Left hindlimb (tissue), 1 donor: ENCODE measurements at regions not wholly inside any gene's neighbourhood (a gene's known extent, or its start where the extent isn't known, plus 50 kb on each side); places are given as distances from the start of the nearest gene placed in this dataset.
"Not testable (repeated sequence)": the region's sequence is repeated elsewhere in the genome, so short reads cannot be mapped to it uniquely, and the experiment has no call there.

Experiments
- DNase-seq: peaks from one replicate; pipeline ENCODE4 v3.0.0-alpha.2; 2018

DNA sequence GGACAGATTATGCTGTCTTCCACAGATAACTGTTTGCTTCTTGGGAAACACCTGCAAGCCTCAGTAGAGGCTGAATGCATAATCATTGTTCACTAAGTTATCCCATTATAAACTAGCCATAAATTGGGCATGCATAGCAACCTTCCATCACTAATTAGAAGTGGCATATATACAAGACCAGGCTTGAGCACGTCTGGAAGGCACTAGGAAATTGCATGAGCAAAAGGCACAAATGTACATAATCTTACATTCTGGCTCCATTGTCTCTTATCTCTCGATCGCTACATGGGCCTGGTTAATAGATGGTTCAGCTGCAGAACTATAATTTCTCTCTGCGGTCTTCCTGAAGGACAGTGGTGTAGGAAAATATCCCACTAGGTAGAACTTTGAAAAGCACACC lies 679.2 kb downstream of the RPL10L start:
- no peak for DNase-seq

DNA sequence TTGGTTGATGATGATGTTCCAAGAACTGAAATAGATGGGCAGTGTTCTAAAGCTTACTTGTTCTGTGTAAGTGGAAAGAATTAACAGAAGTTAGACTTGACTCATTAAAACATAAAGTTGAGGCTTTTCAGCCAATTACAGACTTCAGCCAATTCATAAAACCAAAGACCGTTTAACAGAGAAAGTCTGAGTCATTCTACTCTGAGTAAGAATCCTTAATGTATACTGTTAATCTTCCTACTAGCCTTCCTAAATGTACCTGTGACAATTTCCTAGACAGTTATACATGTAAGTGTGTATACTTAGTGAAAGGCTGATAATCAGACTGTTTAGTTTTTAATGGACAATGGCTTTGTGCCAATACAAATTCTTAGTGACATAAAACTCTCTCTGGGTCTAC lies 681.0 kb downstream of the RPL10L start:
- no peak for DNase-seq

DNA sequence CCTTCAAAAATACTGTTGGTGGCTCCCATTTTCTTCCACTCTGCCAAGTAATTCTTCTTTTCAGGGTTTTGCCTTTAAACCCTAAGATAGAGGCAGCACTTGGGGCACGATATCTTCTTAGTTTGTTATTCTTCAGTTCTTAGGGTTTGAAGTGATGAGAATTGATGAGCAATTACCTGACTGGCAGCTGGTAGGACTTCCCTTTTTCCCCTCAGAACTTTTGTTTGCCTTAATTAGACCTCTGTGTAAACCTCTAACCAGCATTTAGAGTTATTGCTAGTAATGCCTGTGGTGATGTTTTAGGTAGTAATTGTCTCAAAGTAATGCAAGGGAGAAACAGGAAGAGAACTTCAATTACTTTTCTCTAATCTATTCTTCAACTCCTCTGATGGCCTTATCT lies 683.5 kb downstream of the RPL10L start:
- DNase-seq: no peak

DNA sequence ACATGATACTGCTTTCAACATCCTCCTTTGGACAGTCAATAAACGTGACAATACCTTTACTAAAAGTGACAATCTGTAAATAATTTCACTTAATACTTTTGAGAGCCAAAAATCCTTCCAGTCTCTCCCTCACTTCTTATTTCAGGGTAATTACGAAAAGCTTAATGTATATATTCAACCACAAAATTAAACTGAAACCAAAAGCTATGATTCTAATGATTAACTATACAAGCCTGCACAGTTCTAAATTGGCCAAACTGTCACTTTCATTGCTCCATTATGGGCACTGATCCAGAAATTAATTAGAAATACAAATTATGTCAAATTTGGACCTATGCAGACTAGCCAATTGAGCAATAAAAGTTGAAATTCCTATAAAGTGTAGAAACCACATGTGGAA lies 696.5 kb upstream of the MIS18BP1 start:
- no peak for DNase-seq

DNA sequence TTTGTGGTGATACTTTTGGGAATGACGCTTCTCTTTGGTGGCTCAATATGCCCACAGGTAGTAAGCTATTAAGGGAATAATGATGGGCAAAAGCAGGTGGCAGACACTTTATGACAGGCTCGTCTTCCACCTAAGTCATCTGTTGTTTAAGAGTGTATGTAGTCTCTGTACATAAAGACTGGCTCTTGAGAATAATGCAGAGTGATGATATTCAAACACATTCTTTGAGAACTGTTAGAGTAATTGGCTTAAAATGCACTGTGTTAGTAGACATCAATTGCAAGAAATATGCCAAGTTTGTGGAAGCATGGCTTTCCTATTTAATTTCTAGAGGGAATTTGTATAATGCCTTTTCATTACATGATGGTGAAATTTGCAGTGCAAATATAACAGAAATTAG lies 694.8 kb upstream of the MIS18BP1 start:
- DNase-seq: no peak

DNA sequence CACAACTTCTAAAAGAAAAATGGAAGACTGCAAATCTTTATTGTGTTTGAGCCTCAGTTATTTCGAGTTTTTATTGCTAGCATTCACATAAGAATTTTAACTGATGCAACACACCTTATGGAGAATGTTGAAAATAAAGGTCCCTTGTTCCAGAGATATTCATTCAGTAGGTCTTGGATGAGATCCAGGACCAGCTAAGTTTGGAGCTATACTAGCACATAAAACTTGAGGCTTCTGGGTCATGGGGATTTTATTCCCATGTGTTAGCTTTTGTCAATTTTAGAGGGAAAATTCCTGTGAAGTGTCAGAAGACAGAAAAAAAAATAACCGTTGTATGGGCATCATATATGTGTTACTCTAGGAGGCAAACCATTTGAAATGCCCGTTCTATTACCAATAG lies 693.2 kb upstream of the MIS18BP1 start:
- no peak for DNase-seq

DNA sequence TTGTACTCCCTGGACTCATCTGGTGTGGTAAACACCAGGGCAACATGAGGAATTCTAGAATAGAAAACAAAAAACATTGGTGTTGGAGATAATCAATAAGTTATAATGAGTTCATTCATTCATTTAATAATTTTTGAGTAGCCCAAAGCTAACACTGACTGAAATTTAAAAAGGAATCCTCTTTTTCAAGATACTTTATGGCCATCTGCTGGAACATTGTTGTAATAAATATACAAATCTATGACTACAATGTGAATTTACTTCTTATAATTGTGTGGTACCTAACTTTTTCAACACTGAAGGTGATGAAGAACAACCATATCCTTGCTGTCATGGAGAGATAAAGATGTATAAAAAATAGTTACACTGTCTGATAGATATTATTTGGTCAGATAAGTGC lies 687.3 kb upstream of the MIS18BP1 start:
- DNase-seq: no peak

DNA sequence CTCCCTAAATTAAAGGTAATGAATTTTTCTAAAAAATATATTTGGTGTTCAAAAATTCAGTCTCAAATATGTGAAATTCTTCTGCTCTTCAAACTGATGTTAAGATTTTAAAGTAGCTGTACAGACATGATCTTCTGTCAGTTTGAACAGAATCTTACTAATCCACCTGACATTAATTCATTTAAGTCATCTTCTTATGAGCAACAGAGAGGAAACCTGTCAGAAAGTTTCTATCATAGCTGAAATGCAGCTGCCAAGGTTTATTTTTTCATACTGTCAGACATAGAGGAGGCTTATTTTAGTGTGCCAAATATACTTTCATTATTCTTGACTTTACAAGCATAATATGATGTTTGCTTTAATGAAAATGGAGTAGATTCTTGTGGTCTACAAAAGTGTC lies 686.6 kb upstream of the MIS18BP1 start:
- DNase-seq: no peak

DNA sequence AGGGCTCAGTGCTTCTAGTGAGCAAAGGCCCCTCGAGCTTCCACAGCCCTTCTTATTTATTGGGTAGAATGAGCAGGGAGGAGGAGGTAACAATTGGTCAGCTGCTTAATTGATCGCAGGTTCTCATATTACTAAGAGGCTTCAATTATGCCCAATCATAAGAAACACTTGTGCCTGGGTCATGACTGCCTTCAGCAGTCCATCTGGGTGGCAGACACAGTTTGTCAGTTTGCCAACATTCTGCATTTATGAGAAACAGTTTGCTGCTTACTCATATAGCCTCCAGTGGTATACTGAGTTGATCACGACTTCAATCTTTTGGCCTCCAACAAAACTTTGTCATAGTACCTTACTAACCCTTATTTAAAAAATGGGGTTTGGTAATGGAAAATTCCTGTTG lies 667.0 kb upstream of the MIS18BP1 start:
- not testable (repeated sequence) for DNase-seq

DNA sequence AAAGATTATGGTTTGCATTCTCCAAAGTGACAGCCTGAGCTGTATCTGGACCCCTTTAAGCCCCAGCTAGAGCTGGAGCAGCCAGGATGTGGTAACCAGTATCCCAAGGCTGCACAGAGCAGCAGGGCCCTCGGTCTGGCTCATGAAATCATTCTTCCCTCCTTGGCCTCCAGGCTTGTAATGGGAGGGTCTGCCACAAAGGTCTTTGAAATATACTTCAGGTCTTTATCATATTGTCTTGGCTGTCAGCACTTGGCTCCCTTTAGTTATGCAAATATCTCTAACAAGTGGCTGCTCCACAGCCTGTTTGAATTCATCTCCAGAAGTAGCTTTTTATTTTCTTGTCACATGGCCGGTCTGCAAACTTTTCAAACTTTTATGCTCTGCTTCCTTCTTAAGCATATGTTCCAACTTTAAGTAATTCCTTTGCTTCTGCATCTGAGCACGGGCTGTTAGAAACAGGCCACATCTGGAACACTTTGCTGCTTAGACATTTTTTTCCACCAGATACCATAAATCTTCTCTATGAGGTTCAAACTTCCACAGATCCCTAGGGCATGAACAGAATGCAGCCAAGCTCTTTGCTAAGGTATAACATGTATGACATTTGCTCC lies 663.4 kb upstream of the MIS18BP1 start:
- no peak for DNase-seq

DNA sequence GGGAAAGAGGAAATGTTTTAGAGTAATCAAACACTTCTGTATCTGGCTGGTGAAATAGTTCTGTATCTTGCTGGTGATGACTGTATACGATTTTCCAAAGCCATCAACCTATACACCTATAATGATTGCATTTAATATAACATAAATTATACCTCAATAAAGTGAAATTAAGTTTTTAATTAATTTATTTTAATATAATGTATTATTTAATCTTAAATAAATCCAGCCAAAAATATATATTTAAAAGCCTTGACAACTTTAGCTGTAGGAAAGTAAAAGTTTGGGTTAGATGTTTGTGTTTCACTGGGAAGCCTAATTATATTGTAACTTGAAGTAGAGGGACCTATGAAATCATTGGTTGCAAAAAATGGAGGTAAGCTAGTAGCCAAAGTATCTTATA lies 654.8 kb upstream of the MIS18BP1 start:
- DNase-seq: no peak

DNA sequence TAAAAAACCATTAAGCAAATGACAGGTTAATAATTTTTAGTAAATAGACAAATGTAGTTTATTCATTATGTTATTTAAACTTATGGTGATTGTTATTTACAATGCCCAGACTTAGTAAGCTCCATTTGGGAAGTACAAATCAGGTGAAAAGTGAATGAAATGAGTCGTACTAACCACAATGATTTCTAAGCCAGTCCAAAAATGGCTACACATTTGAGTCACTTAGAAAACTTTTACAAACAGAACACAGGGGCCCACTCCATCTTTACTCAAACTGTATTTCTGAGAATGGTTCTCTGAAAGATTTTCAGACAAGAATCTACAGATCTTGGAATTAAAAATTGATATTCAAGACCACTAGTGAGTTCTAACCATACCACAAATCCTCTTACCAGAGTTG lies 653.3 kb upstream of the MIS18BP1 start:
- DNase-seq: no peak

DNA sequence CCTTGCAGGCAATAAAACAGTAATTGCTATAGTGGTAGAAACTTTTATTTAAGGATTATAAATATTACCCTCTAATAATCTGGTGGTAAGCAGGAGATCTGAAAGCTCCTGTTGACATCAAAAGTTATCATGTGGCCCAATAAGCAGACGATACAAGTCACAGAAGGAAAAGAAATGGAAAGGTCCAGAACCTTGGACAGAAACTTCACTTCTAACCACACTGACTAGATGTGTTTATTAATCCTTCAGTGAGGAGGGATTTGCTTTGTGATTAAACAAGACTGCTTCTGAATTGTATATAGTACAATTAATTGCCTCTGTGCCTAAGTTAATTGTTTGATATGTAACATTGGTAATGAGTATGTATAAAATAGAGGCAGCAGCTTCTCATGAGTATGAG lies 652.7 kb upstream of the MIS18BP1 start:
- no peak for DNase-seq

DNA sequence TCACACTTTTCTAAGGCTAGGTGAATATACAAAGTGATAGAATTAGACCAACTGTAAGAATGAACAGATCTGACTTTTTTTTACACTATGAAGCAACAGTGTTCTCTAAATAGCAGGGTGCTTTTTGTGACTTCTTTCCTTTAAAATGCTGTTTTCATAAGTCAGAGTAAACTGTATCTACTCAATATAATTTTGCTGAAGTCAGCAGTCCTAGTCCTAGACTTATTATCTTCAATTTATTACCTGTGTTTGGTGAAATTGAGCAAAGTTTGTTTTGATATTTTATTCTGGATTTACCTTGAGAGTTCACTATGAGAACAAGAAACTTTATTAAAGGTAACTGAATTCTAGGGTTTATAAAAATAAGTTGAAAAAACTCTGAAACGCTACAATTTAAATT lies 651.3 kb upstream of the MIS18BP1 start:
- DNase-seq: no peak

DNA sequence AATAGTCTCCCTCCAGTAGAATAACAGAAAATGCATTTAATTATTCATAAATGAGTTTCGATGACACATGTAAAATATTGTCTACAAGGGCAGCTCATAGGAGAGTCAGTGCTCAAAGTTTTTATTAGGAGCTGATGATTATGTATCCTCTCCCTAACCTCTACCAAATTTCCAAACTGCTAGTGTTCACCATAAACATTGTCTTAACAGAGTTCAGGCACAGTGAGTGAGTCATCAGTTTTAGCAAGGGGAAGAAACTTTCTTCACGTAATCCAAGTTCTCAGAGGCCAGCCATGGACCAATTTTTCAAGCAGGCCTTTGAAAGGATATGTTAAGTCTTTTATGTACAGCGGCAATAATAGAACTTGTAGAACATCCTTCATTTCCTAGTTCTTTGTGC lies 649.2 kb upstream of the MIS18BP1 start:
- DNase-seq: no peak

DNA sequence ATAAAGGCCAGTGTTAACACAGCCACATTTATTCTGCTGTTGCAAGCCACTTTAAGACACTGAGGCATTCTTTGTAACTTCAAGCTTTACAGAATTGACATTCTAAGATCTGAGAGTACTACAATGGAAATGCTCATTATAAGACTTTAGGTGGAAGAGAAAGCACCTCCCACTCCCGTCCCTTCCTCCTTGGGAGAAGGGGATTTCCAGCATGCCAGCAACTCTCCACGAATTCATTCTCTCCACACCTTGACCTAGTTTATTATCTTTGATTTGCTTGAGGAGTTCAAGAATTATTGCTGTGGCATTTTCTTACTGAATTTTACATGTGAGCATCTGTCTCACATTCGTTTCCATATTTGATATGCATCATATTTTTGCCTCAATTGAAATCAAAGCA lies 644.4 kb upstream of the MIS18BP1 start:
- no peak for DNase-seq

DNA sequence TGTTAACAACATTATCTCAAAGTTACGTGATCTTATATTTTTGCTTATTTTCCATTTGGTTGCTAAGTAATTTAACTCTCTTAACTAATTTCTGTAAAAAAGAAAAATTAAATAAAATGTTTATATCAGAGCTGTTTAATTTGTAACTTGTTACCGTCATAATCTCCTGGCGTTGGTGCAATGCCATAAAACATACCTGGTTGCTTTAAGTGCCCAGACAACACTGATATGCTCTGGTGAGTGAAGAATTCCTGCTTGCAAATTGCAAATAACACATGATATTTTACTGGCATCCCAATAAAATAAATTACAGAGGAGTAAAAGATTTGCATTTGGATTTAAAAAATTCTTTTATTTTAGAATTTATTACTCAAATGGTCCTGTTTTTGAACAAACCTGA lies 640.1 kb upstream of the MIS18BP1 start:
- DNase-seq: no peak

DNA sequence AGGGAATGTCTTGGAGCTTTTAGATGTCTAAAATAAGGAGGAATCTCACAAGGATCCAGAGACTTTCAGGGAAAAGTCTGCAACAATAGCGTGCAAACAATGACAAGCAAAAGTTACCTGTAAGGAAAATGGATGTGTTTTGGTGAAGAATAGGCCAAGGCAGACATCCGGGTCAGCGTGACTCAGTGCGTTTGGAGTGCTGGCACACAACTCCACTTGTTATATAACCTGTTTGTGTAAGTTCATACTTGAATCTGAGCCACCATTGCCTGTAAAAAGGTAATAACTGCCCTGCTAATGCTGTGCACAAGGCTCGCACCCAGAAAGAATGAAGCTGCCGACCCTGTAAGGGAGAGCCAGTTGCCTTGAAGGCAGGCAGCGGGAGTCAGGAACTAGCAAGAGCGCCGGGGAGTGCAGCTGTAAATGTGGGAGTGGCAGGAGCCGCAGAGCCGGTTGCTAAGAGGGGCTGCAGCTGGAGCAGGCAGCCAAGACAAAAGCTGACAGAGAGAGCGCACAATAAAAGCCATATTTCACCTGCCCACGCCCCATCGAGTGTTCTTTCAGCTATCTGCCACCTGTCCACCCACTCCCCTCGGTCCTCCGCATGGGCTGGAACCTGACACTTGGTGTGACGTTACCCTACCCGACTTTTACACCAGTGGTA lies 638.5 kb upstream of the MIS18BP1 start:
- no peak for DNase-seq

DNA sequence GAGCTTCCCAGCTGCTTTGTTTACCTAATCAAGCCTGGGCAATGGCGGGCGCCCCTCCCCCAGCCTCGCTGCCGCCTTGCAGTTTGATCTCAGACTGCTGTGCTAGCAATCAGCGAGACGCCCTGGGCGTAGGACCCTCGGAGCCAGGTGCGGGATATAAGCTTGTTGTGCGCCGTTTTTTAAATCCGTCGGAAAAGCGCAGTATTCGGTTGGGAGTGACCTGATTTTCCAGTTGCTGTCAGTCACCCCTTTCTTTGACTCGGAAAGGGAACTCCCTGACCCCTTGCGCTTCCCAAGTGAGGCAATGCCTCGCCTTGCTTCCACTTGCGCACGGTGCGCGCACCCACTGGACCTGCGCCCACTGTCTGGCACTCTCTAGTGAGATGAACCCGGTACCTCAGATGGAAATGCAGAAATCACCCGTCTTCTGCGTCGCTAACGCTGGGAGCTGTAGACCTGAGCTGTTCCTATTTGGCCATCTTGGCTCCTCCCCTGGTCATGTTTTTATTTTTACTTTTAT lies 635.8 kb upstream of the MIS18BP1 start:
- not testable (repeated sequence) for DNase-seq

DNA sequence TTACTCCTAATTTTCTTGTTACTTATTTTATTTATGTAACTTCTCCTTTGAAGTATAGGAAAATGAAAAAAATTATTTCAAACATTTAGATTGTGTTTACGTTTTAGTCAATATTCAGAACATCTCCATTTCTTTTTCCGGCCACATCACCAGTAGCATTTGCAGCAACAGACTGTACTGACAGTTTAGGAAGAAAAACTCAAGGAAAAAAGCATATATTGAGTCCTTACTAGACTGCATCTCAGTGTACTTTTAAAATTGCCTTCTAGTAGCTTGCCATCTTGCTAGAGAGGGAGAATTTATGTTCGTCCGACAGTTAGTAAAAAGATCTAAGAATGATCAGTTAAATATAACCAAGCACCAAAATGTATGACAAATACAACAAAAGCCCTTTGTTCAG lies 625.0 kb upstream of the MIS18BP1 start:
- no peak for DNase-seq

DNA sequence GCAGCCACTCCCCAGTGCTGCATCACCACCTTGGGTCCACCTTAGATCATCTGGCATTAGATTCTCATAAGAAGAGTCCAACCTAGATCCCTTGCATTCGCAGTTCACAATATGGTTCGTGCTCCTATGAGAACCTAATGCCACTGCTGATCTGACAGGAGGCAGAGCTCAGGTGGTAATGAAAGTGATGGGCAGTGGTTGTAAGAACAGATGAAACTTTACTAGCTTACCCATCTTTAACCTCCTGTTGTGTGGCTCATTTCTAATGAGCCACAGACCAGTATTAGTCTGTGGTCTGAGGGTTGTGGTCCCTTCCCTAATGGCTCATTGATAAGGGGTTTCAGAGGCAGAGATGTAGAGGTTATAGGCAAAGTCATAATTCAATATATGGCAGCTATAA lies 615.9 kb upstream of the MIS18BP1 start:
- DNase-seq: no peak

DNA sequence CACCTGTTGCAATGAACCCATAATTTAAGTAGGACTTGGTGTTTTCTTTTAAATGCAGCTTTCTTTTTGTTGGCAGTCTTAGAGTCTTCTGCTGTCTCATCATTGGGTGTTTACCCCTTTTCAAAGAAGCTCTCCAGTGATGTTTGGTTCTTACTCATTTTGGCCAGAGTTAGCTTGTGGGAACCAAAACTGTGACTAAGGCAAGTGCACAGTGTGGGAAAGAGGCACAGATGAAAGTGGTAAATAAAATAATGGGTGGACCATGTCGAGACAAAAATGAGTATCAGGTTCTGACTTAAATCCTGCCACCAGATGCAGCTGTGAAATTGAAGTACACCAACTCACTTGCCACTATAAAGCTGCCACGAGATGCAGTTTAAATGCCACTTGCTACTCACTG lies 615.4 kb upstream of the MIS18BP1 start:
- no peak for DNase-seq

DNA sequence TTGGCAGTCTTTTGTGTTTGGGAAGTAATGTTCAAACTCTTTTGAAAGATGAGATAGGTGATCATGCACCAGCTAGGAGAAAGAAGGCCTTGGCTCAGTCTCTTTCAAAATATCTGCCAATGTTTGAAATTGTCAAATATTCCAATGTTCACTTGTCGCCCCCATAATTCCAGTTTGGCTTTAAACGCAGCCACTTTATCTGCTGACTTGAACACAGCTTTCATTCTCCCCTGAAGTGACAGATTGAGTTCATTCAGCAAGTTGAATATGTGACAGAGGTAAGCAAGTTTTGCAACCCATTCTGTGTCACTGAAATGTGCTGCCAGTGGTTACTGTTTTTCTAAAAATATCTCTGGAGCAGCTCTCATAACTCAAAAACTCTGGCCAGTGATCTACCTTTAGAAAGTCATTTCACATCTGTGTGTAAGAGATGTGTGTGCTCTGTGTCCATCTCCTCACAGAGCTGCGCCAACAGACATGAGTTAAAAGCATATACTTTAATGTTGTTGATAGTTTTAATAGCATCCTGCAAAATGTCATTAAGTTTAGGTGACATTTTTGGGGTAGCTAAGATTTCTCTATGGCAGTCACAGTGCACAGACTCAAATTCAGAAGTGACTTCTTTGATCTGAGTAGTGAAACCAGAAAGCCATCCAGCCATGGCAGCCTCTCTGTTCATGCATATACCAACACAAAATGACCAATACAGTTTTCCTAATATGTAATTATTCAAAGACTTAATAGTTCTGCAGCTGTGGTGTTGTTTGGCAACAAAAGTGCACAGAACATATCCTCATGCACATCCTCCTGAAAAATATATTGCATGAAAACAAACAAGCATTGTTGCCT lies 614.3 kb upstream of the MIS18BP1 start:
- DNase-seq: no peak

DNA sequence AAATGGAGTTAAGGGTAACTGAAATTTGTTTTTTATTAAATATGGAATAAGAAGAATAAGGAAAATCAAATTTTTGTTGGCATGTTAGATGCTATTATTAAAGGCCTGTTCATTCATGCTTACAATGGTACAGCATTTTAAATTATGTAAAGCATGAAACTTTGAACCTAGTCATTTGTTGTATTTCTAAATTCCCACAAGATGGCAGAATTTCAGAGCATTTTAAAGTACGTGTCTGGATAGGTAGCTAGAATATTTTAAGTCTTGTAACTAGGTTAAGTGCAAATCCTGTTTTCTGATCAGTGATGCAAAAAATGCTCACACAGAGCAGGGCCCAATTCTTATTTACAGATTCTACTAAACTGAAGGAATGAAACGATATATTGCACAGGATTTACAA lies 585.6 kb upstream of the MIS18BP1 start:
- no peak for DNase-seq
